Keratinocyte (primary cell): ENCODE measurements at regions not wholly inside any gene's neighbourhood (a gene's known extent, or its start where the extent isn't known, plus 50 kb on each side); places are given as distances from the start of the nearest gene placed in this dataset.

Source experiments
- DNase-seq: peaks from one replicate; pipeline ENCODE4 v3.0.0-alpha.2; 2011; ENCODE audit warnings: low read depth, missing footprints, low spot score
- FAIRE-seq: peaks from 2 replicates; lab custom pipeline; 2011; peaks lifted over from hg19 to GRCh38; lab: Jason Lieb, UNC
- H2AFZ ChIP-seq: 2 replicates; pipeline ENCODE4 v1.6.0; 2012; ENCODE audit warnings: low read length, control low read depth, inconsistent platforms; ENCODE audit not compliant: control insufficient read depth
- H3K27ac ChIP-seq: 2 replicates; pipeline ENCODE4 v1.5.1; 2011; ENCODE audit warnings: low read length; ENCODE audit not compliant: control insufficient read depth, insufficient read depth
- H3K27me3 ChIP-seq: 3 replicates; pipeline ENCODE4 v1.6.0; 2011; ENCODE audit warnings: low read length; ENCODE audit not compliant: control insufficient read depth, insufficient read depth; ENCODE audit errors: extremely low read depth
- H3K36me3 ChIP-seq, 2 experiments: 2 replicates in 1 of 2; 3 replicates in 1 of 2; pipeline ENCODE4 v1.5.1; 2011; ENCODE audit warnings: low read length in 2 of 2, mild to moderate bottlenecking in 1 of 2; ENCODE audit not compliant: control insufficient read depth in 2 of 2, insufficient read depth in 2 of 2; ENCODE audit errors: extremely low read depth in 1 of 2
- H3K4me1 ChIP-seq: 3 replicates; pipeline ENCODE4 v1.5.1; 2011; ENCODE audit warnings: low read length; ENCODE audit not compliant: control insufficient read depth, insufficient read depth; ENCODE audit errors: extremely low read depth
- H3K4me2 ChIP-seq: 3 replicates; pipeline ENCODE4 v1.6.0; 2011; ENCODE audit warnings: low read depth, low read length; ENCODE audit not compliant: control insufficient read depth, insufficient read depth; ENCODE audit errors: extremely low read depth
- H3K4me3 ChIP-seq, 3 experiments: fragments of 200-600 bp in 1 of 3; sonication (generic) in 1 of 3; 2 replicates in 2 of 3; 3 replicates in 1 of 3; pipeline ENCODE4 v1.5.1; 2011 to 2016; ENCODE audit warnings: low read length in 3 of 3, mild to moderate bottlenecking in 3 of 3, control low read depth in 2 of 3, inconsistent platforms in 1 of 3, low read depth in 1 of 3, mixed read lengths in 1 of 3, mixed run types in 1 of 3, moderate library complexity in 1 of 3; ENCODE audit not compliant: control insufficient read depth in 2 of 3, insufficient read depth in 2 of 3; ENCODE audit errors: extremely low read depth in 1 of 3
- H3K79me2 ChIP-seq: 2 replicates; pipeline ENCODE4 v1.6.0; 2012; ENCODE audit warnings: low read length; ENCODE audit not compliant: control insufficient read depth, insufficient read depth
- H3K9ac ChIP-seq: 3 replicates; pipeline ENCODE4 v1.6.0; 2011; ENCODE audit warnings: low read length; ENCODE audit not compliant: control insufficient read depth, insufficient read depth; ENCODE audit errors: extremely low read depth
- H3K9me1 ChIP-seq: 3 replicates; pipeline ENCODE4 v1.6.0; 2011; ENCODE audit warnings: low read length; ENCODE audit not compliant: control insufficient read depth, insufficient read depth; ENCODE audit errors: extremely low read depth
- H3K9me3 ChIP-seq: 2 replicates; pipeline ENCODE4 v1.5.1; 2012; ENCODE audit warnings: low read depth, low read length; ENCODE audit not compliant: control insufficient read depth
- H4K20me1 ChIP-seq: 3 replicates; pipeline ENCODE4 v1.6.0; 2011; ENCODE audit warnings: low read length; ENCODE audit not compliant: control insufficient read depth, insufficient read depth; ENCODE audit errors: extremely low read depth
- EZH2 ChIP-seq: IDR thresholded peaks from one replicate; pipeline ENCODE4 v1.6.1; 2012; ENCODE audit warnings: inconsistent platforms, mild to moderate bottlenecking, low read length, moderate library complexity
- dilution Hi-C: fragments of 300-500 bp; cut with MboI; formaldehyde crosslinking; loops from one replicate; pipeline ENCODE4 v1.7.0; 2020; ENCODE audit warnings: low sequenced_read_pairs; ENCODE audit not compliant: extremely low pct_ligation_motif_present
- TF ChIP-seq, protein P1 (sequence below), 3 experiments: IDR thresholded peaks in 1 of 3; conservative IDR thresholded peaks in 1 of 3; optimal IDR thresholded peaks in 1 of 3; 2 replicates in 2 of 3; 3 replicates in 1 of 3; pipeline versions ENCODE3 to v1.5.1; 2011; ENCODE audit warnings: low read length in 3 of 3, mild to moderate bottlenecking in 3 of 3, moderate library complexity in 2 of 3, control low read depth in 1 of 3, inconsistent platforms in 1 of 3; ENCODE audit not compliant: insufficient read depth in 2 of 3; ENCODE audit errors: extremely low read depth in 1 of 3

DNA sequence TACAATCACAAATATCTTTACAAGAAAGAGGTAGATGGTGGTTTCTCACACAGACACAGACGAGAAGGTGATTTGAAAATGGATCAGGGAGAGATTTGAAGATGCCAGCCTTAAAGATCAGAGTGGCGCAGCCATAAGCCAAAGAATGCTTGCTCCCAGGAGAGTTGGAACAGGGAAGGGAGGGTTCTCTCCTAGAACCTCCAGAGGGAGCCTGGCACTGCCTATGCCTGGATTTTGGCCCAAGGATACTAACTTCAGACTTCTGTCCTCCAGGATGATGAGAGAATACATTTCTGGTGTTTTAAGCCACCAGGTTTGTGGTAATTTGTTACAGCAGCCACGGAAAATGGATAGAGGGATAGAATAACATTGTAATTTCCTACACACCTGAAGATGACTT, 279.1 kb downstream of the FAM43A start:
- no peak overlapping the region for H3K27ac ChIP-seq
- TF ChIP-seq, protein P1, sequence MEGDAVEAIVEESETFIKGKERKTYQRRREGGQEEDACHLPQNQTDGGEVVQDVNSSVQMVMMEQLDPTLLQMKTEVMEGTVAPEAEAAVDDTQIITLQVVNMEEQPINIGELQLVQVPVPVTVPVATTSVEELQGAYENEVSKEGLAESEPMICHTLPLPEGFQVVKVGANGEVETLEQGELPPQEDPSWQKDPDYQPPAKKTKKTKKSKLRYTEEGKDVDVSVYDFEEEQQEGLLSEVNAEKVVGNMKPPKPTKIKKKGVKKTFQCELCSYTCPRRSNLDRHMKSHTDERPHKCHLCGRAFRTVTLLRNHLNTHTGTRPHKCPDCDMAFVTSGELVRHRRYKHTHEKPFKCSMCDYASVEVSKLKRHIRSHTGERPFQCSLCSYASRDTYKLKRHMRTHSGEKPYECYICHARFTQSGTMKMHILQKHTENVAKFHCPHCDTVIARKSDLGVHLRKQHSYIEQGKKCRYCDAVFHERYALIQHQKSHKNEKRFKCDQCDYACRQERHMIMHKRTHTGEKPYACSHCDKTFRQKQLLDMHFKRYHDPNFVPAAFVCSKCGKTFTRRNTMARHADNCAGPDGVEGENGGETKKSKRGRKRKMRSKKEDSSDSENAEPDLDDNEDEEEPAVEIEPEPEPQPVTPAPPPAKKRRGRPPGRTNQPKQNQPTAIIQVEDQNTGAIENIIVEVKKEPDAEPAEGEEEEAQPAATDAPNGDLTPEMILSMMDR (optimal IDR thresholded peaks at IDR 0.05 in 1 of 3, IDR thresholded peaks at IDR 0.05 in 1 of 3, conservative IDR thresholded peaks at IDR 0.05 in 1 of 3; ENCODE audit: extremely low read depth in 1 of 3, insufficient read depth in 2 of 3, low read length in 3 of 3): peak in 2 of 3 experiments; percentile 2 to 25
- no peak for TF ChIP-seq EZH2
- DNase-seq (no peak), FAIRE-seq (no peak)
- H3K27me3 ChIP-seq: peaks cover 9% of the 10 kb centered on the region
- H3K4me1 ChIP-seq: no peaks in the 10 kb centered on the region
- H2AFZ ChIP-seq: no peak overlapping the region
- no peaks in the 10 kb centered on the region for H4K20me1 ChIP-seq
- no peaks in the 10 kb centered on the region for H3K9me1 ChIP-seq
- no peak overlapping the region for H3K4me3 ChIP-seq
- H3K9me3 ChIP-seq: no peaks in the 10 kb centered on the region
- no peaks in the 10 kb centered on the region for H3K36me3 ChIP-seq
- no peak overlapping the region for H3K9ac ChIP-seq
- H3K79me2 ChIP-seq: no peaks in the 10 kb centered on the region
- no peak overlapping the region for H3K4me2 ChIP-seq
- dilution Hi-C loops: no loop called here

DNA sequence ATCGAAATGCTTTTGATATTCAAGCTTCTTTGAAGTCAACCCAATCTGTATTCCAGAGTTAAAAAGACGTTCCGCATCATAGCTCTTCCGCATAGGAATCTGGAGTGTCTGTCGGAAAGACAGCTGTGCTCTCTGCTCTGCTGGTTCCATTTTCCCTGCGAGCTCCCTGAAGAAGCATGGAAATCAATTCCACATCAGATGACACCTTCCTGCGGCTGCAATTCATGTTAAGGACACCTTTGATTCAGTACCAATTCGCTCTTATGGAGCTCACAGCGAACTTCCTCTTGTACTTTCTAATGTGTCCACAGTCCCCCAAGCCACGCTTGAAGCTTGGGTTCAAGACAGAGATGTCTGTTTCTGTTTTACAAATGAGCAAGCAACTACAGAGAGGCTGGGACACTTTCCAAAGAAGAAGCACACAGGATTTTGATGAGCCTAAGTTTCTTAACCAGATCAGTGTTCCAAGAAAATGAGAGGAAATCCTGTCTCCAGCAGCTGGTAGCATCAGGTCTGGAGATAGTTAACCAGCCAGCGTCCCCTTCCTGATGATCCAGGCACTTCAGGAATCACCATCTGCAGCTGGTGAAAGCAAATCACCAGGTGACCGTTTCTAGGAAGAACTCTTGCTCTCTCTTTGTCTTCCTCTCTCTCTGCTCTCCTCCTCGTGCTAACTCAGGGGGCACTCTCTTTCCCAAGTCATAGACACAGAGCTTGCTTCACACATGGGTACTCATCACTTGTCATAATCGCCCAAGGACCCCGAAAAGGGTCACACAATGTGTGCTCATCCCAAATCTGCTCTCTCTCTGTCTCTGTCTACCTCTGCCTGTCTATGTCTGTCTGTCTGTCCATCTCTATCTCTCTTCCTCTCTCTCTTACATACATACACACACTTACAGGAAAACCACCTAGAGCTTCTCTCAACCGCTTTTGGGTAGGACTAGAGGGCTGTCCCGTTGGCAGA, 281.8 kb downstream of the FAM43A start:
- Histone ChIP-seq H3K27me3 (peaks cover 16% of the 10 kb centered on the region), H4K20me1 (no peaks in the 10 kb centered on the region), H3K4me3 (no peak overlapping the region), H3K4me2 (no peak overlapping the region), H3K4me1 (no peaks in the 10 kb centered on the region), H3K27ac (no peak overlapping the region), H3K9me3 (no peaks in the 10 kb centered on the region), H3K9ac (no peak overlapping the region), H3K36me3 (no peaks in the 10 kb centered on the region), H3K9me1 (no peaks in the 10 kb centered on the region), H2AFZ (no peak overlapping the region), H3K79me2 (no peaks in the 10 kb centered on the region)
- dilution Hi-C loops: no loop called here
- FAIRE-seq: no peak
- no peak for DNase-seq
- no peak for TF ChIP-seq EZH2
- TF ChIP-seq, protein P1 (optimal IDR thresholded peaks at IDR 0.05 in 1 of 3, IDR thresholded peaks at IDR 0.05 in 1 of 3, conservative IDR thresholded peaks at IDR 0.05 in 1 of 3; ENCODE audit: extremely low read depth in 1 of 3, insufficient read depth in 2 of 3, low read length in 3 of 3): no peak
